Endothelial cell of umbilical vein (primary cell): ENCODE measurements at regions not wholly inside any gene's neighbourhood (a gene's known extent, or its start where the extent isn't known, plus 50 kb on each side); places are given as distances from the start of the nearest gene placed in this dataset.

ENCODE experiments used
- BruUV-seq: library from RNA; stranded (reverse); fragments of 400-500 nt; replicated peaks from 2 replicates; lab custom pipeline; 2021; lab: Mats Ljungman, UMichigan
- CTCF ChIA-PET: fragments of 300-600, 350-600 bp; sonication (Branson Sonifier 250); formaldehyde crosslinking; loops from one replicate; lab custom pipeline; 2021; ENCODE audit warnings: antibody characterized with exemption, inconsistent platforms; lab: Charles Lee
- POLR2A ChIA-PET: fragments of 300-600, 350-600 bp; sonication (Branson Sonifier 250); formaldehyde crosslinking; loops from one replicate; lab custom pipeline; 2021; ENCODE audit warnings: antibody characterized with exemption, inconsistent platforms; lab: Charles Lee
- DNase-seq: peaks from one replicate; pipeline ENCODE4 v3.0.0-alpha.2; 2011; ENCODE audit warnings: low read depth, low spot score
- FAIRE-seq: peaks from 2 replicates; lab custom pipeline; 2011; peaks lifted over from hg19 to GRCh38; lab: Jason Lieb, UNC
- H2AFZ ChIP-seq: 2 replicates; pipeline ENCODE4 v1.6.0; 2012; ENCODE audit warnings: low read depth, low read length, control low read depth, inconsistent platforms
- H3K27ac ChIP-seq: 2 replicates; pipeline ENCODE4 v1.5.1; 2011; ENCODE audit warnings: low read depth, mild to moderate bottlenecking, control low read depth, low read length, moderate library complexity; ENCODE audit not compliant: insufficient read depth
- H3K27me3 ChIP-seq, 2 experiments: 2 replicates each; pipeline versions ENCODE4 v1.6.0 to v1.6.1; 2011; ENCODE audit warnings: low read length in 2 of 2, mixed read lengths in 1 of 2; ENCODE audit not compliant: control insufficient read depth in 2 of 2, insufficient read depth in 2 of 2
- H3K36me3 ChIP-seq, 2 experiments: 2 replicates in 1 of 2; 3 replicates in 1 of 2; pipeline ENCODE4 v1.5.1; 2011; ENCODE audit warnings: low read length in 2 of 2, mild to moderate bottlenecking in 1 of 2, moderate library complexity in 1 of 2; ENCODE audit not compliant: control insufficient read depth in 2 of 2, insufficient read depth in 2 of 2; ENCODE audit errors: extremely low read depth in 1 of 2
- H3K4me1 ChIP-seq: 3 replicates; pipeline ENCODE4 v1.5.1; 2011; ENCODE audit warnings: mild to moderate bottlenecking, low read length; ENCODE audit not compliant: control insufficient read depth, insufficient read depth; ENCODE audit errors: extremely low read depth
- H3K4me2 ChIP-seq: 2 replicates; pipeline ENCODE4 v1.6.1; 2011; ENCODE audit warnings: low read length, control low read depth, mixed read lengths; ENCODE audit not compliant: insufficient read depth
- H3K4me3 ChIP-seq, 3 experiments: fragments of 200-600 bp in 1 of 3; sonication (generic), shearing (Covaris generic) in 1 of 3; replicated peaks in 1 of 3; 2 replicates each; pipeline ENCODE4 v1.5.1; 2011 to 2016; ENCODE audit warnings: control low read depth in 3 of 3, low read length in 3 of 3, mild to moderate bottlenecking in 2 of 3, inconsistent platforms in 1 of 3, low read depth in 1 of 3, moderate library complexity in 1 of 3; ENCODE audit not compliant: insufficient read depth in 1 of 3
- H3K79me2 ChIP-seq: 2 replicates; pipeline ENCODE4 v1.6.0; 2012; ENCODE audit warnings: low read length, inconsistent platforms; ENCODE audit not compliant: control insufficient read depth, insufficient read depth
- H3K9ac ChIP-seq: replicated peaks from 2 replicates; pipeline ENCODE3; 2011; ENCODE audit warnings: low read length, control low read depth; ENCODE audit not compliant: insufficient read depth; ENCODE audit errors: extremely low read depth
- H3K9me1 ChIP-seq: replicated peaks from 3 replicates; pipeline ENCODE4 v1.6.0; 2011; ENCODE audit warnings: mild to moderate bottlenecking, low read length; ENCODE audit not compliant: control insufficient read depth, insufficient read depth; ENCODE audit errors: extremely low read depth
- H3K9me3 ChIP-seq: replicated peaks from 2 replicates; pipeline ENCODE4 v1.5.1; 2012; ENCODE audit warnings: low read length, inconsistent platforms; ENCODE audit not compliant: control insufficient read depth, insufficient read depth
- H4K20me1 ChIP-seq: replicated peaks from 2 replicates; pipeline ENCODE3; 2011; ENCODE audit warnings: mild to moderate bottlenecking, low read length; ENCODE audit not compliant: control insufficient read depth, insufficient read depth; ENCODE audit errors: extremely low read depth
- EZH2 ChIP-seq: IDR thresholded peaks from 2 replicates; pipeline ENCODE4 v1.6.1; 2012; ENCODE audit warnings: borderline replicate concordance, low read depth, mild to moderate bottlenecking, moderate library complexity, low read length, inconsistent platforms; ENCODE audit not compliant: severe bottlenecking
- FOS ChIP-seq: IDR thresholded peaks from 2 replicates; pipeline ENCODE4 v1.6.1; 2011; ENCODE audit warnings: mild to moderate bottlenecking, low read length, moderate library complexity, borderline replicate concordance; ENCODE audit not compliant: insufficient read depth
- GATA2 ChIP-seq: IDR thresholded peaks from 2 replicates; pipeline ENCODE4 v1.7.0; 2011; ENCODE audit warnings: low read depth, mild to moderate bottlenecking, moderate library complexity, mixed read lengths, low read length; ENCODE audit not compliant: insufficient read length, insufficient read depth
- JUN ChIP-seq: IDR thresholded peaks from 2 replicates; pipeline ENCODE4 v1.6.1; 2011; ENCODE audit warnings: borderline replicate concordance, low read depth; ENCODE audit not compliant: insufficient read length, insufficient read depth
- MYC ChIP-seq: IDR thresholded peaks from one replicate; pipeline ENCODE4 v1.6.1; 2011; ENCODE audit warnings: mild to moderate bottlenecking, low read depth, low read length
- POLR2A ChIP-seq: IDR thresholded peaks from 2 replicates; pipeline ENCODE4 v1.6.1; 2012; ENCODE audit warnings: low read depth, mild to moderate bottlenecking, control low read depth, low read length
- POLR2AphosphoS5 ChIP-seq: IDR thresholded peaks from 2 replicates; pipeline ENCODE4 v1.6.1; 2012; ENCODE audit warnings: low read depth, mild to moderate bottlenecking, control low read depth, low read length, moderate library complexity; ENCODE audit not compliant: insufficient read depth
- dilution Hi-C: fragments of 300-500 bp; cut with MboI; formaldehyde crosslinking; loops from one replicate; pipeline ENCODE4 v1.15.0; 2019; ENCODE audit warnings: low sequenced_read_pairs; ENCODE audit not compliant: extremely low pct_ligation_motif_present
- intact Hi-C: fragments of 100-400 bp; cut with micrococcal nuclease; formaldehyde crosslinking; loops from one replicate; pipeline ENCODE4 v1.10.0; 2022
- TF ChIP-seq, protein P1 (sequence below), 2 donors: IDR thresholded peaks; 1 replicate in 1 of 2; 2 replicates in 1 of 2; pipeline ENCODE4 v1.5.1; 2011; ENCODE audit warnings: low read length in 2 of 2, mild to moderate bottlenecking in 2 of 2, moderate library complexity in 2 of 2, control low read depth in 1 of 2, inconsistent platforms in 1 of 2, low read depth in 1 of 2; ENCODE audit not compliant: insufficient read depth in 1 of 2; ENCODE audit errors: extremely low read depth in 1 of 2
- TF ChIP-seq, protein P2 (sequence below): IDR thresholded peaks from 2 replicates; pipeline ENCODE4 v1.6.1; 2011; ENCODE audit not compliant: insufficient read depth, insufficient read length

DNA sequence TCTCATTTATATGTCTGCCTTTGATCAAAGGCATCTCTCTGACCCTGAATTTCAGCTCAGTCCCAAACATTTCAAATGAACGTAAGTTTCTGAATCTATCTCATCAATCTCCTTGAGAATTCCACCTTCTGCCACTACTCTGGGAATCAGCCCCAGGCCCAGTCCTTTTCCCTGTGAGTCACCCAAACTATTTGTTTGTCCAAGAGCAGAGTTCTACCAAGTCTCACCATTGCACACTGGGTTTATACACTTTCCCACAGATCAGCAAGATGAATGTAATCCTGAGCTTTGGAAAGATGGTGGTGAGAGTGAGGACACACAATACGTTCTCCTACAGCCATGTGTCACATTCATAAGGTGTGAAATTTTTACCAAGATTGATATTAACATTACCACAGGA, 251.3 kb upstream of the VWC2 start:
- H3K36me3 ChIP-seq, result no peaks in the 10 kb centered on the region
- TF ChIP-seq POLR2A, result no peak
- TF ChIP-seq, protein P1, sequence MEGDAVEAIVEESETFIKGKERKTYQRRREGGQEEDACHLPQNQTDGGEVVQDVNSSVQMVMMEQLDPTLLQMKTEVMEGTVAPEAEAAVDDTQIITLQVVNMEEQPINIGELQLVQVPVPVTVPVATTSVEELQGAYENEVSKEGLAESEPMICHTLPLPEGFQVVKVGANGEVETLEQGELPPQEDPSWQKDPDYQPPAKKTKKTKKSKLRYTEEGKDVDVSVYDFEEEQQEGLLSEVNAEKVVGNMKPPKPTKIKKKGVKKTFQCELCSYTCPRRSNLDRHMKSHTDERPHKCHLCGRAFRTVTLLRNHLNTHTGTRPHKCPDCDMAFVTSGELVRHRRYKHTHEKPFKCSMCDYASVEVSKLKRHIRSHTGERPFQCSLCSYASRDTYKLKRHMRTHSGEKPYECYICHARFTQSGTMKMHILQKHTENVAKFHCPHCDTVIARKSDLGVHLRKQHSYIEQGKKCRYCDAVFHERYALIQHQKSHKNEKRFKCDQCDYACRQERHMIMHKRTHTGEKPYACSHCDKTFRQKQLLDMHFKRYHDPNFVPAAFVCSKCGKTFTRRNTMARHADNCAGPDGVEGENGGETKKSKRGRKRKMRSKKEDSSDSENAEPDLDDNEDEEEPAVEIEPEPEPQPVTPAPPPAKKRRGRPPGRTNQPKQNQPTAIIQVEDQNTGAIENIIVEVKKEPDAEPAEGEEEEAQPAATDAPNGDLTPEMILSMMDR (IDR thresholded peaks at IDR 0.05; ENCODE audit: extremely low read depth in 1 of 2, insufficient read depth in 1 of 2, low read depth in 1 of 2, low read length in 2 of 2), result no peak
- TF ChIP-seq POLR2AphosphoS5, result no peak
- no peak for TF ChIP-seq EZH2
- no peak for TF ChIP-seq GATA2
- no peak for TF ChIP-seq FOS
- TF ChIP-seq JUN, result no peak
- TF ChIP-seq, protein P2, sequence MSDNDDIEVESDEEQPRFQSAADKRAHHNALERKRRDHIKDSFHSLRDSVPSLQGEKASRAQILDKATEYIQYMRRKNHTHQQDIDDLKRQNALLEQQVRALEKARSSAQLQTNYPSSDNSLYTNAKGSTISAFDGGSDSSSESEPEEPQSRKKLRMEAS, result no peak
- TF ChIP-seq MYC, result no peak
- H3K9me3 ChIP-seq, result peaks cover 2% of the 10 kb centered on the region
- dilution Hi-C loops (no loop called here), intact Hi-C loops (no loop called here)
- no peak overlapping the region for H3K4me3 ChIP-seq
- no peaks in the 10 kb centered on the region for H3K27me3 ChIP-seq
- no peaks in the 10 kb centered on the region for H3K79me2 ChIP-seq
- POLR2A ChIA-PET, result no interaction called here
- DNase-seq, result no peak
- no peaks in the 10 kb centered on the region for H3K4me1 ChIP-seq
- no peak for FAIRE-seq
- BruUV-seq, result no TSS peak
- CTCF ChIA-PET, result no interaction called here
- no peaks in the 10 kb centered on the region for H3K9me1 ChIP-seq
- no peak overlapping the region for H2AFZ ChIP-seq
- H4K20me1 ChIP-seq, result no peaks in the 10 kb centered on the region
- no peak overlapping the region for H3K9ac ChIP-seq
- H3K27ac ChIP-seq, result no peak overlapping the region
- no peak overlapping the region for H3K4me2 ChIP-seq
